Endothelial cell (in vitro differentiated cells): ENCODE measurements at regions not wholly inside any gene's neighbourhood (a gene's known extent, or its start where the extent isn't known, plus 50 kb on each side); places are given as distances from the start of the nearest gene placed in this dataset.

Experiments used
- DNase-seq: peaks from one replicate; pipeline ENCODE4 v3.0.0; 2021; ENCODE audit warnings: low spot score
- H3K27ac Mint-ChIP-seq: one replicate; pipeline ENCODE4 v1.8.0; 2021; ENCODE audit warnings: mixed read lengths, inconsistent platforms; ENCODE audit not compliant: unreplicated experiment
- H3K27me3 Mint-ChIP-seq: one replicate; pipeline ENCODE4 v1.8.0; 2021; ENCODE audit warnings: mild to moderate bottlenecking, moderate library complexity, mixed read lengths, inconsistent platforms; ENCODE audit not compliant: unreplicated experiment
- H3K36me3 Mint-ChIP-seq: one replicate; pipeline ENCODE4 v1.8.0; 2021; ENCODE audit warnings: mild to moderate bottlenecking, low read depth, mixed read lengths, inconsistent platforms; ENCODE audit not compliant: unreplicated experiment
- H3K4me1 Mint-ChIP-seq: one replicate; pipeline ENCODE4 v1.8.0; 2021; ENCODE audit warnings: mild to moderate bottlenecking, mixed read lengths, inconsistent platforms; ENCODE audit not compliant: unreplicated experiment
- H3K4me3 Mint-ChIP-seq: one replicate; pipeline ENCODE4 v1.8.0; 2021; ENCODE audit warnings: mild to moderate bottlenecking, mixed read lengths, inconsistent platforms; ENCODE audit not compliant: unreplicated experiment
- H3K9me3 Mint-ChIP-seq: one replicate; pipeline ENCODE4 v1.8.0; 2021; ENCODE audit warnings: mixed read lengths, inconsistent platforms; ENCODE audit not compliant: unreplicated experiment
- TF ChIP-seq, protein P1 (sequence below): fragments of 200-600 bp; sonication (generic); IDR thresholded peaks from one replicate; pipeline ENCODE4 v1.5.0; 2021; ENCODE audit warnings: antibody characterized with exemption; ENCODE audit not compliant: unreplicated experiment

- no peak for DNase-seq
- TF ChIP-seq, protein P1, sequence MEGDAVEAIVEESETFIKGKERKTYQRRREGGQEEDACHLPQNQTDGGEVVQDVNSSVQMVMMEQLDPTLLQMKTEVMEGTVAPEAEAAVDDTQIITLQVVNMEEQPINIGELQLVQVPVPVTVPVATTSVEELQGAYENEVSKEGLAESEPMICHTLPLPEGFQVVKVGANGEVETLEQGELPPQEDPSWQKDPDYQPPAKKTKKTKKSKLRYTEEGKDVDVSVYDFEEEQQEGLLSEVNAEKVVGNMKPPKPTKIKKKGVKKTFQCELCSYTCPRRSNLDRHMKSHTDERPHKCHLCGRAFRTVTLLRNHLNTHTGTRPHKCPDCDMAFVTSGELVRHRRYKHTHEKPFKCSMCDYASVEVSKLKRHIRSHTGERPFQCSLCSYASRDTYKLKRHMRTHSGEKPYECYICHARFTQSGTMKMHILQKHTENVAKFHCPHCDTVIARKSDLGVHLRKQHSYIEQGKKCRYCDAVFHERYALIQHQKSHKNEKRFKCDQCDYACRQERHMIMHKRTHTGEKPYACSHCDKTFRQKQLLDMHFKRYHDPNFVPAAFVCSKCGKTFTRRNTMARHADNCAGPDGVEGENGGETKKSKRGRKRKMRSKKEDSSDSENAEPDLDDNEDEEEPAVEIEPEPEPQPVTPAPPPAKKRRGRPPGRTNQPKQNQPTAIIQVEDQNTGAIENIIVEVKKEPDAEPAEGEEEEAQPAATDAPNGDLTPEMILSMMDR: no peak
- no peak overlapping the region for H3K27ac Mint-ChIP-seq
- H3K4me1 Mint-ChIP-seq: peaks cover 8% of the 10 kb centered on the region
- H3K27me3 Mint-ChIP-seq: peaks cover 2% of the 10 kb centered on the region
- H3K4me3 Mint-ChIP-seq: no peak overlapping the region
- H3K9me3 Mint-ChIP-seq: no peaks in the 10 kb centered on the region
- no peaks in the 10 kb centered on the region for H3K36me3 Mint-ChIP-seq
These were observed 76.3 kb downstream of the SUCNR1 start for GRCh38 chr3:151949706-151950105.

DNA sequence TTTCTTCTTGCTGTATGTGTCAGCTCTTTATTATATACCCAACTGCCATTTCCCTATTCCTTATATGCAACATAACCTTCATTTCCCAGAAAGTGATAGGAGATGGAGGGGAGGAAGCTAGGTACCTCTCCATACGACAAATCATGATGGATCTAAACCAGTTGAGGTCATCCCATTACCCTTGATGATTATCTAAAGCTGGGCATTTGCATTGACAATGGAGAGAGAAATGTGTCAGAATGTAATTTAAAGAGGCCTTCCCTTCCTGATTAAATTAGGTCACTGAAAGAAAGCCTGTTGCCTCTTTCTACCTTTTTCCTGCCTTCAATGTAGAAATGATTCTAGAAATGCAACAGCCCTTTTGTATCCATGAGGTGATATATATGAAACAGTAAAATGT, 81.9 kb downstream of the SUCNR1 start:
- no peak for DNase-seq
- Mint-ChIP-seq H3K36me3 (no peaks in the 10 kb centered on the region), H3K27me3 (no peaks in the 10 kb centered on the region), H3K4me3 (no peak overlapping the region), H3K27ac (no peak overlapping the region), H3K9me3 (no peaks in the 10 kb centered on the region), H3K4me1 (peaks cover 11% of the 10 kb centered on the region)
- TF ChIP-seq, protein P1: no peak

DNA sequence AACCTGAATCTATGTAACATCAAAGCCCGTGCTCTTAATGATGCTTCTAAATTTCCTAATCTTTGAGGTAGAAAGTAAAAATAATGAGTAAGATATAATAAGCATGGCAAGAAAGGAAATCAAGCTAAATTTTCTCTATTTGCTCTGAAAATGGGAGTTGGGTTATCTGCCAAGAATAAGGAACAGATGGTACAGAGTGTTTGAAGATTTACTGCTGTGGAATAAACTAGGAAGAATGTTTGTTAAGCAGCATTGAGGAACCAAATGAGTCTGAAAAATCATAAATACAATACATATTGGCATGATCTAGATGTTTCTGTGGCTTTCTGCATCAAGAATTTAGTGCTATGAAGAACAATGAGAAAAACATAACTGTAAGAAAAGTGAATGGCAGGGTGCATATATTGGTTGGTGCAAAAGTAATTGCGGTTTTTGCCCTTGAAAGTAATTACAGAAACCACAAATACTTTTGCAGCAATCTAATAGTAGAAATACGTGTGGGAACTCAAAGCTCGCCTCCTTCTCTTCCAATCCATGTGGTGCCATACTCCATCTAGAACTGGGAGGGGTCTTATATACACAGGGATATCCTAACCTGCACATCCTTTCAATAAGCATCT, 87.6 kb downstream of the SUCNR1 start:
- peaks cover 1% of the 10 kb centered on the region for H3K27me3 Mint-ChIP-seq
- no peaks in the 10 kb centered on the region for H3K36me3 Mint-ChIP-seq
- TF ChIP-seq, protein P1: no peak
- peaks cover 3% of the 10 kb centered on the region for H3K4me1 Mint-ChIP-seq
- no peak for DNase-seq
- H3K27ac Mint-ChIP-seq: no peak overlapping the region
- H3K4me3 Mint-ChIP-seq: no peak overlapping the region
- H3K9me3 Mint-ChIP-seq: no peaks in the 10 kb centered on the region

- H3K27ac Mint-ChIP-seq: no peak overlapping the region
- TF ChIP-seq, protein P1: no peak
- H3K36me3 Mint-ChIP-seq: no peaks in the 10 kb centered on the region
- H3K4me3 Mint-ChIP-seq: no peak overlapping the region
- DNase-seq: no peak
- H3K4me1 Mint-ChIP-seq: peaks cover 1% of the 10 kb centered on the region
- H3K27me3 Mint-ChIP-seq: peaks cover 3% of the 10 kb centered on the region
- H3K9me3 Mint-ChIP-seq: no peaks in the 10 kb centered on the region
These were observed 88.9 kb downstream of the SUCNR1 start for GRCh38 chr3:151962352-151962751.

DNA sequence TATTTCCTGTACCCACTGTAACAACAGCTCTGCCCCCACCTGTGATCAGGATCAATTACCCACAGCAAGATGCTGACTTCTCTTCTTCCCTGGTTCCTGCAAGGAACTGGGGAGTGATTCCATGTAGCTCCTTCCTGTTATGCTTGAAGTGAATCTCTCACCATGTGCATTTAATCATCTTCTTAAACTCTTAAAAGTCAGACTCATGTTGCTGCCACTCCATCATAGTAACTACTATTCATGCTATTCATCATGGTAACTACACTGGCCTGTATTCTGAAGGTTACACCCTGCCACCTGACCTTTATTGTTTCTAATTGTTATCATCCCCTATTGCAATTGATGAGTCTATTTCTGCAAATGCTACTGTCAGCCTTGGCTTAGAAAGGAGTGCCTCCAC, 89.5 kb downstream of the SUCNR1 start:
- H3K9me3 Mint-ChIP-seq: no peaks in the 10 kb centered on the region
- TF ChIP-seq, protein P1: no peak
- H3K27me3 Mint-ChIP-seq: peaks cover 3% of the 10 kb centered on the region
- H3K4me3 Mint-ChIP-seq: no peak overlapping the region
- DNase-seq: no peak
- H3K36me3 Mint-ChIP-seq: no peaks in the 10 kb centered on the region
- H3K4me1 Mint-ChIP-seq: no peaks in the 10 kb centered on the region
- no peak overlapping the region for H3K27ac Mint-ChIP-seq
